Neural progenitor cell (in vitro differentiated cells): ENCODE measurements at regions not wholly inside any gene's neighbourhood (a gene's known extent, or its start where the extent isn't known, plus 50 kb on each side); places are given as distances from the start of the nearest gene placed in this dataset.

Experiments used
- DNase-seq: peaks from one replicate; pipeline ENCODE4 v3.0.0-alpha.2; 2016; ENCODE audit warnings: low spot score
- H2AFZ ChIP-seq: fragments of 200-600 bp; sonication (generic); replicated peaks from 2 replicates; pipeline ENCODE4 v1.6.1; 2016; ENCODE audit warnings: antibody characterized with exemption
- H3F3A ChIP-seq: fragments of 200-600 bp; sonication (generic); 2 replicates; pipeline ENCODE4 v1.6.1; 2016; ENCODE audit warnings: antibody characterized with exemption, low read depth
- H3K27ac ChIP-seq: fragments of 200-600 bp; sonication (generic); 2 replicates; pipeline ENCODE4 v1.5.1; 2016; ENCODE audit warnings: mild to moderate bottlenecking
- H3K27me3 ChIP-seq: fragments of 200-600 bp; sonication (generic); 2 replicates; pipeline ENCODE4 v1.6.1; 2016; ENCODE audit warnings: mild to moderate bottlenecking, moderate library complexity
- H3K36me3 ChIP-seq: fragments of 200-600 bp; sonication (generic); 2 replicates; pipeline ENCODE4 v1.5.1; 2016
- H3K4me1 ChIP-seq: fragments of 200-600 bp; sonication (generic); 2 replicates; pipeline ENCODE4 v1.6.1; 2016; ENCODE audit warnings: mixed run types
- H3K4me2 ChIP-seq: fragments of 200-600 bp; sonication (generic); 2 replicates; pipeline ENCODE4 v1.6.1; 2016
- H3K4me3 ChIP-seq: fragments of 200-600 bp; sonication (generic); 2 replicates; pipeline ENCODE4 v1.5.1; 2016
- H3K79me2 ChIP-seq: fragments of 200-600 bp; sonication (generic); 2 replicates; pipeline ENCODE4 v1.6.1; 2016; ENCODE audit warnings: low read depth
- H3K9ac ChIP-seq: fragments of 200-600 bp; sonication (generic); 2 replicates; pipeline ENCODE4 v1.6.1; 2016
- H3K9me3 ChIP-seq: fragments of 200-600 bp; sonication (generic); 2 replicates; pipeline ENCODE4 v1.5.1; 2016; ENCODE audit warnings: low read depth
- H4K20me1 ChIP-seq: fragments of 200-600 bp; sonication (generic); 2 replicates; pipeline ENCODE4 v1.6.1; 2016; ENCODE audit warnings: low read depth
- H3K27ac Mint-ChIP-seq: 3 replicates; pipeline ENCODE4 v1.8.0; 2021; ENCODE audit warnings: mixed read lengths
- H3K27me3 Mint-ChIP-seq: 2 replicates; pipeline ENCODE4 v1.8.0; 2022; ENCODE audit warnings: low read depth, mild to moderate bottlenecking, inconsistent platforms, moderate library complexity, mixed read lengths; ENCODE audit not compliant: insufficient read depth
- H3K36me3 Mint-ChIP-seq: 3 replicates; pipeline ENCODE4 v1.8.0; 2021; ENCODE audit warnings: mixed read lengths
- H3K4me1 Mint-ChIP-seq: 3 replicates; pipeline ENCODE4 v1.8.0; 2021; ENCODE audit warnings: mixed read lengths
- H3K4me3 Mint-ChIP-seq: 3 replicates; pipeline ENCODE4 v1.8.0; 2021; ENCODE audit warnings: mild to moderate bottlenecking, moderate library complexity, mixed read lengths
- H3K9me3 Mint-ChIP-seq: 3 replicates; pipeline ENCODE4 v1.8.0; 2020; ENCODE audit warnings: mixed read lengths
- EZH2 ChIP-seq: fragments of 200-600 bp; sonication (generic); IDR thresholded peaks from 2 replicates; pipeline ENCODE4 v1.6.1; 2017; ENCODE audit warnings: antibody characterized with exemption, mild to moderate bottlenecking, moderate library complexity
- EZH2phosphoT487 ChIP-seq: fragments of 200-600 bp; sonication (generic); IDR thresholded peaks from 2 replicates; pipeline ENCODE4 v1.6.1; 2017; ENCODE audit warnings: antibody characterized with exemption
- TF ChIP-seq, protein P1 (sequence below): fragments of 200-600 bp; sonication (generic); IDR thresholded peaks from 2 replicates; pipeline ENCODE4 v1.5.1; 2017; ENCODE audit warnings: antibody characterized with exemption, mild to moderate bottlenecking

DNA sequence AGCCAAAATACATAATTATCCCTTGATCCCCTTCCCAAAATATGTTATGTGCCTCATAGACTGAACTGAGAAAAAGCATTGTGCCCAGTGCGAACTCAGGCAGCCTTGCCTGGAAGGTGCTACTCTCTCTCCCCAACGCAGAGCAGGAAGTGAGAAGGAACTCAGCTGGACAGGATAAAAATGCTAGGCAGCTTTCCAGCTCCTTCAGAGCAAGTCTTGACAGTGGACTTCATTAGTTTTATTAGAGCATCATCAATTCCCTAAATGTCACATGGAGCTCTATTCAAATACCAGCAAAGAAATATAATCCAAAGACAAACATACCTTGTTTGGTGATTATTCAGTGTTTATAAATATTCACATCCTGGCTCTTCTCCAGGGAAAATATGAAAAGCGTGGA lies 202.4 kb downstream of the RFC3 start:
- no peak for TF ChIP-seq EZH2phosphoT487
- TF ChIP-seq, protein P1, sequence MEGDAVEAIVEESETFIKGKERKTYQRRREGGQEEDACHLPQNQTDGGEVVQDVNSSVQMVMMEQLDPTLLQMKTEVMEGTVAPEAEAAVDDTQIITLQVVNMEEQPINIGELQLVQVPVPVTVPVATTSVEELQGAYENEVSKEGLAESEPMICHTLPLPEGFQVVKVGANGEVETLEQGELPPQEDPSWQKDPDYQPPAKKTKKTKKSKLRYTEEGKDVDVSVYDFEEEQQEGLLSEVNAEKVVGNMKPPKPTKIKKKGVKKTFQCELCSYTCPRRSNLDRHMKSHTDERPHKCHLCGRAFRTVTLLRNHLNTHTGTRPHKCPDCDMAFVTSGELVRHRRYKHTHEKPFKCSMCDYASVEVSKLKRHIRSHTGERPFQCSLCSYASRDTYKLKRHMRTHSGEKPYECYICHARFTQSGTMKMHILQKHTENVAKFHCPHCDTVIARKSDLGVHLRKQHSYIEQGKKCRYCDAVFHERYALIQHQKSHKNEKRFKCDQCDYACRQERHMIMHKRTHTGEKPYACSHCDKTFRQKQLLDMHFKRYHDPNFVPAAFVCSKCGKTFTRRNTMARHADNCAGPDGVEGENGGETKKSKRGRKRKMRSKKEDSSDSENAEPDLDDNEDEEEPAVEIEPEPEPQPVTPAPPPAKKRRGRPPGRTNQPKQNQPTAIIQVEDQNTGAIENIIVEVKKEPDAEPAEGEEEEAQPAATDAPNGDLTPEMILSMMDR: no peak
- TF ChIP-seq EZH2: no peak
- H3F3A ChIP-seq: no peaks in the 10 kb centered on the region
- no peak overlapping the region for H3K27ac Mint-ChIP-seq

DNA sequence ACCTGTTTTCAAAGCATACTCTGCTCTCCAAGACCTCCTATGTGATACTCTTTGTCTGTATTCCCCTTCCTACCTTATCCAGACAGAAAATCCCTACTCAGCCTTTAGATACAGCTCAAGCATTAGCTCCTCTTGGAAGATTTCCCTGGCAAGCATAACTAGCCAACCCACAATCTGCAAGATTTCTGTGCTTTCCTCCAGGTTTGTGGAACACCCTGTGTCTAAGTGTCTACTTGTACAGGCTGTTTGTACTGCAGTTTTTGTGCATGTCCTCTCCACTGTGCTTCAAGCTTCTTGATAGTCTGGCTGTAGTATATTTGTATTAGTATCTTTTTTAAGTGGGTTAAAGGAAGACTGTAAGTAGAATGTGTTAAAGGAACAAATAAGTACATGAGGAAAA lies 203.7 kb downstream of the RFC3 start:
- Mint-ChIP-seq H3K4me3 (no peak overlapping the region), H3K9me3 (peaks cover 17% of the 10 kb centered on the region), H3K36me3 (peaks cover 5% of the 10 kb centered on the region), H3K27ac (no peak overlapping the region), H3K4me1 (peaks cover 4% of the 10 kb centered on the region), H3K27me3 (no peaks in the 10 kb centered on the region)
- no peaks in the 10 kb centered on the region for H3K36me3 ChIP-seq
- no peaks in the 10 kb centered on the region for H3K9me3 ChIP-seq
- no peak overlapping the region for H3K4me3 ChIP-seq
- no peak for DNase-seq
- H3K9ac ChIP-seq: no peak overlapping the region
- no peaks in the 10 kb centered on the region for H3K79me2 ChIP-seq
- H3K4me1 ChIP-seq: no peaks in the 10 kb centered on the region
- TF ChIP-seq EZH2: no peak
- TF ChIP-seq, protein P1: no peak
- no peak for TF ChIP-seq EZH2phosphoT487
- no peaks in the 10 kb centered on the region for H3F3A ChIP-seq
- H3K27ac ChIP-seq: no peak overlapping the region
- H2AFZ ChIP-seq: no peak overlapping the region
- H3K4me2 ChIP-seq: no peak overlapping the region
- H3K27me3 ChIP-seq: no peaks in the 10 kb centered on the region
- H4K20me1 ChIP-seq: no peaks in the 10 kb centered on the region

More for the DNA sequence above, 202.4 kb downstream of the RFC3 start:
- no peak overlapping the region for H3K27ac ChIP-seq
- no peaks in the 10 kb centered on the region for H4K20me1 ChIP-seq
- H3K9ac ChIP-seq: no peak overlapping the region
- peaks cover 5% of the 10 kb centered on the region for H3K36me3 Mint-ChIP-seq
- no peak overlapping the region for H3K4me2 ChIP-seq
- no peaks in the 10 kb centered on the region for H3K9me3 ChIP-seq
- no peaks in the 10 kb centered on the region for H3K27me3 ChIP-seq
- no peak for DNase-seq
- no peaks in the 10 kb centered on the region for H3K79me2 ChIP-seq
- H3K4me3 ChIP-seq: no peak overlapping the region
- H3K27me3 Mint-ChIP-seq: no peaks in the 10 kb centered on the region
- H3K4me1 Mint-ChIP-seq: peaks cover 4% of the 10 kb centered on the region
- H3K4me3 Mint-ChIP-seq: no peak overlapping the region
- peaks cover 13% of the 10 kb centered on the region for H3K9me3 Mint-ChIP-seq
- no peak overlapping the region for H2AFZ ChIP-seq
- no peaks in the 10 kb centered on the region for H3K4me1 ChIP-seq
- no peaks in the 10 kb centered on the region for H3K36me3 ChIP-seq

DNA sequence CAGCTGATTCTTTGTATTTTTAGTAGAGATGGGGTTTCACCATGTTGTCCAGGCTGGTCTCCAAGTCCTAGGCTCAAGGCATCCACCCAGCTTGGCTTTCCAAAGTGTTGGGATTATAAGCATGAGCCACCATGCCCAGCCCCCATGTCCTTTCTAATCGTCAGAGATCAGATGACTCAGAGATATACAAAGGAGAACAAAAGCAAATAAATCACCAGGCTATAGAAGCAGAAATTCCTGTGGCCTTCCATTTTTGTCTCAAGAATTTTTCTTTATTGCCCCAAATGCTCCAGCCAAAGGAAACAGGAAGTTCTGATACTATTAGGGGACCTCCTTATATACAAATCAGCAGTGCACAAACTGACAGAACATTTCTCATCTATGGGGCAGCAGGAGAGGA lies 207.8 kb downstream of the RFC3 start:
- Mint-ChIP-seq H3K27me3 (no peaks in the 10 kb centered on the region), H3K9me3 (peaks cover 17% of the 10 kb centered on the region), H3K27ac (no peak overlapping the region), H3K4me3 (no peak overlapping the region), H3K4me1 (no peaks in the 10 kb centered on the region), H3K36me3 (peaks cover 5% of the 10 kb centered on the region)
- H3K4me1 ChIP-seq: no peaks in the 10 kb centered on the region
- no peaks in the 10 kb centered on the region for H3K9me3 ChIP-seq
- no peak overlapping the region for H2AFZ ChIP-seq
- H3K4me3 ChIP-seq: no peak overlapping the region
- H3K79me2 ChIP-seq: no peaks in the 10 kb centered on the region
- TF ChIP-seq EZH2 (no peak), EZH2phosphoT487 (no peak)
- TF ChIP-seq, protein P1: no peak
- H4K20me1 ChIP-seq: no peaks in the 10 kb centered on the region
- H3K27me3 ChIP-seq: no peaks in the 10 kb centered on the region
- no peak for DNase-seq
- H3K9ac ChIP-seq: no peak overlapping the region
- H3K27ac ChIP-seq: no peak overlapping the region
- H3F3A ChIP-seq: no peaks in the 10 kb centered on the region
- no peaks in the 10 kb centered on the region for H3K36me3 ChIP-seq
- no peak overlapping the region for H3K4me2 ChIP-seq

DNA sequence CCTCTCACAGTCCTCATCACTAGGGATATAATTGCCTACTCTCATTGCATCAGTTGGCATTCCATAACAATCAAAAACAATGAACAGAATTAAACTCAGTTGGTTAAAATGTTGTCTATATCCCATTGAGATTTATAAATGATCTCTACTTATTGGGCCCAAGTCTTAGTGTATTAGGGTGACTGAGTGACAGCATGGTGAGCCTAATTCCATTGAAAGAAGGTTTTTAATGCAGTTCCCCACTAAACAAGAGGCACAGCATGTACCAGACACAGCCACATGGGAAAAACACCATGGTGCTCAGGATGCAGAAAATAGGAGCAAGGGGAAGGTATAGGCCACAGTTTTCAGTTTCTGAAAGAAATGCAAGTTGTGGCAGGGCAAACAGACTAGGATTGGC lies 208.4 kb downstream of the RFC3 start:
- H3K27me3 ChIP-seq: no peaks in the 10 kb centered on the region
- no peak overlapping the region for H3K4me3 Mint-ChIP-seq
- no peak overlapping the region for H3K4me3 ChIP-seq
- no peaks in the 10 kb centered on the region for H3K79me2 ChIP-seq
- H3K27me3 Mint-ChIP-seq: no peaks in the 10 kb centered on the region
- TF ChIP-seq, protein P1: no peak
- TF ChIP-seq EZH2phosphoT487: no peak
- no peak for TF ChIP-seq EZH2
- no peaks in the 10 kb centered on the region for H3F3A ChIP-seq
- no peaks in the 10 kb centered on the region for H3K4me1 ChIP-seq
- H4K20me1 ChIP-seq: no peaks in the 10 kb centered on the region
- no peak overlapping the region for H3K4me2 ChIP-seq
- H3K27ac Mint-ChIP-seq: no peak overlapping the region
- DNase-seq: no peak
- H3K36me3 ChIP-seq: no peaks in the 10 kb centered on the region
- H2AFZ ChIP-seq: no peak overlapping the region
- H3K9me3 Mint-ChIP-seq: peaks cover 18% of the 10 kb centered on the region
- H3K9me3 ChIP-seq: no peaks in the 10 kb centered on the region
- no peak overlapping the region for H3K9ac ChIP-seq
- peaks cover 4% of the 10 kb centered on the region for H3K36me3 Mint-ChIP-seq
- no peak overlapping the region for H3K27ac ChIP-seq
- H3K4me1 Mint-ChIP-seq: no peaks in the 10 kb centered on the region
